ENCODE measurements at regions not wholly inside any gene's neighbourhood (a gene's known extent, or its start where the extent isn't known, plus 50 kb on each side); places are given as distances from the start of the nearest gene placed in this dataset.
"Not testable (repeated sequence)": the region's sequence is repeated elsewhere in the genome, so short reads cannot be mapped to it uniquely, and the experiment has no call there.

GRCh38 chrX:16067886-16068515, 55.4 kb upstream of the GRPR start:
- no peak for DNase-seq (ENCODE audit: low read depth, low spot score)

GRCh38 chrX:16063921-16064320, 59.4 kb upstream of the GRPR start:
- DNase-seq (ENCODE audit: low read depth, low spot score) = no peak

- DNase-seq (ENCODE audit: low read depth, low spot score) = no peak
These were observed 60.2 kb upstream of the GRPR start for GRCh38 chrX:16063141-16063540.

DNA sequence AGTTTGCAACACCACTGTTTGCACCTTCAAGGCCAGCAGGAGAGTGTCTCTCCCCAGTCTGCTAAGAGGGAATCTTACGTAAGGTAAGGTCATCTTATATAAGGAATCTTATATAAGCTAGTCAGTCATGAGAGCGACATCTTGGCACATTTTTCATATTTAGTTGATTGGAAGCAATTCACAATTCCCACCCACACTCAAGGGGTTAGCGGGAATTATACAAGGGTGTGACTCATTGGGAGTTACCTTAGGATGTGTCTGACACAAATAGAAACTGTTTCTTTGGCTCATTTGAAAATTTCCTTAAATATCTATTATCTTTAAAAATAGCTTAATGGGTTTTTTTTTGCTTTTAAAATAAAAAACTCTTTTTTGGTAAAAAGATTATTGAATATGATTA, 62.1 kb upstream of the GRPR start:
- no peak for DNase-seq (ENCODE audit: low read depth, low spot score)

DNA sequence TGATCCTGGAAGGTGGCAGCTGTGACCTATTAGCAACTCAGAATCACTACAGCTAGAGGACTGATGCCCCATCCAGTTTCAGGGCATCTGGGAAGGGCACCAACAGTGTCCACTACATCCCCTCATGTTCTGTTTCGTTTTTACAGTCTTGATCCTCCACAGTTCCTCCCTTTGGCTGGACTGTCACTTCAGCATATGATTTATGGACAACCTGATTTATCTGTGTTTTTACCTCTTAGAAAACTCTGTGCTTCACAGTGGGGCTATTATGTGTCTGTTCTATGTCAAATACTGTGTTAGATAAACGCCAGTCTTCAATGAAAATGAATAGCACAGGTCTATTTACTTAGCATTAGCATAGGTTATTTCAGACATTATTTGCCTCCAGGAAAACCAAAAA, 63.1 kb upstream of the GRPR start:
- no peak for DNase-seq (ENCODE audit: low read depth, low spot score)

GRCh38 chrX:16049126-16049525, 74.2 kb upstream of the GRPR start:
- not testable (repeated sequence) for DNase-seq (ENCODE audit: low read depth, low spot score)

GRCh38 chrX:16042980-16043379, 80.4 kb upstream of the GRPR start:
- no peak for DNase-seq (ENCODE audit: low read depth, low spot score)

DNA sequence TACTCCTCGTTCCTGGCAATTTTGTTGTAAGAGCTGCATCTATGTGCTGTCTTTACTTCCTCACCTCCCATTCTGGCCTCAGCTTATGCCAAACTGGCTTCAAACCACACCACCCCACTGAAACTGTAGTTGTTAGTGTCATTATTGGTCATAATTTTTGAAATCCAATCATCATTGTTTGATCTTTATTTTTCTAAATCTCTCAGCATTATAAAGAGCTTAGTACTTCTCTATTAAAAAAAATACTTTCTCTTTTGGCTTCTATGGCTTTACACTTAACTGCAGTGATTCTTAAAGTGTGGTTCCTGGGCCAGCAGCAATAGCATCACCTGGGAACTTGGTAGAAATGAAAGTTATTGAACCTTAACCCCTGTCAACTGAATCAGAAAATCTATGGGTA, 83.5 kb upstream of the GRPR start:
- DNase-seq (ENCODE audit: low read depth, low spot score) = no peak

DNA sequence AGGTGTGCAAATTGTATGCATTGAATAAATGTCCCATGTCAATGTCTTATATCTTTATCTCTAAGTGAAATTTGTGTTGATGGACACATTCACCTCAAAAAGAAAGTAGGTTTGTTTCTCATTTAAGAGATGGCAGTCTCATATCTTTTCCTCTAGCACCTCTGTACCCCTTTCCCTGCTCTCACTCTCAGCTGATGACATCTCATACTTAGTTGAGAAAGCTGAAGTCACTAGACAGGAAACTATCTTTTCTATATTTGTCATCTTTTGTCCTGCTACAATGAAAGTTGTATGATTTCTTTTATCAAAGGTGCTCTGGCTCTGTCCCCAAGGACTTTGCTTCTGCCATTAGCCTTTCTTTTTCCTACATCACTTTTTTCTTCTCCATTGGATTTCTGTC, 84.0 kb upstream of the GRPR start:
- no peak for DNase-seq (ENCODE audit: low read depth, low spot score)

GRCh38 chrX:16033331-16033730, 90.0 kb upstream of the GRPR start:
- DNase-seq (ENCODE audit: low read depth, low spot score) = no peak

DNA sequence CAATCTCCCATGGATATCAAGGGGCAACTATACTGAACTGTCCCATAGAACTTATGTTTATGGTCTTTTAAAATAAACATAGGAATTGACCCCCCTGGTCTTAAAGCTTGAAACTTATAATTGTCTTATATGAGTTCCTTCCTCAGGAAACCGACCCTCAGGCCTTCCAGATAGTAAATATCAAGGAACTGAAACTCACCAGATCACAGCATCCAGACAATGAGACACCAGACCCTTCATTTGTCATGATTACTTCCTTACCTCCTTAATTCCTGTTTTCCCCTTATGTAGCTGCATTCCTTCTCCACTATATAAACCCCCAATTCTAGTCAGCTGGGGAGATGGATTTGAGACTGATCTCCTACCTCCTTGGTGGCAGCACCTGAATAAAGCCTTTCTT, 94.8 kb upstream of the GRPR start:
- DNase-seq (ENCODE audit: low read depth, low spot score) = no peak

- DNase-seq (ENCODE audit: low read depth, low spot score) = no peak
These were observed 99.3 kb upstream of the GRPR start for GRCh38 chrX:16023790-16024734.

DNA sequence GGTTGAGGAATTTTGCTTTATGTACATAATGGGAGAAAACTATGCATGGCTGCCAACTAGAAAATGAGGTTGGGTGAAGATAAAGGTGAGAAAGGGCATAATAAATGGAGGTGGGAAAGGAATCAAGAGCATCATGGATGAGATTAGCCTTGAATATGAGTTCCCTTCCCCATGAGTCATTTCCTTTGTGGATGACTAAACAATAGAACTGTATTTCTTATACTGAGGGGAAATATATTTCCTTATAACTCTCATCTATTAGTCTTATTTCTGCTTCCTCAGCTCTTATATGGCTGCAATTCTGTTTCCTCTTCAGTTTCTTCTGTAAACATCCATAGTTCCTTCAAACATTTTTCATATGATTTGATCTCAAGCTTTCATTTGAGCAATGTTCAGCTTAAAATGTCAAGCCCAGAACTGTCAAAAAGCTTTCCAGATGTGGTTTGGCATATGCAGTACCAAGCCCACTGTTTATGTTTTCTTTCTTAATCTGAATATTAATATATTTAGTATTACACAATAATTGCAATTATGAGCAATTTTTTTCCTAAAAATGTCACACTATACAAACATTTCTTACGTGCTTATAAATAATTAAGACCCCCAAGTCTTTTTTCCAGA, 100.7 kb upstream of the GRPR start:
- DNase-seq (ENCODE audit: low read depth, low spot score) = peak; percentile 10

GRCh38 chrX:16018291-16018690, 105.1 kb upstream of the GRPR start:
- DNase-seq (ENCODE audit: low read depth, low spot score) = no peak

DNA sequence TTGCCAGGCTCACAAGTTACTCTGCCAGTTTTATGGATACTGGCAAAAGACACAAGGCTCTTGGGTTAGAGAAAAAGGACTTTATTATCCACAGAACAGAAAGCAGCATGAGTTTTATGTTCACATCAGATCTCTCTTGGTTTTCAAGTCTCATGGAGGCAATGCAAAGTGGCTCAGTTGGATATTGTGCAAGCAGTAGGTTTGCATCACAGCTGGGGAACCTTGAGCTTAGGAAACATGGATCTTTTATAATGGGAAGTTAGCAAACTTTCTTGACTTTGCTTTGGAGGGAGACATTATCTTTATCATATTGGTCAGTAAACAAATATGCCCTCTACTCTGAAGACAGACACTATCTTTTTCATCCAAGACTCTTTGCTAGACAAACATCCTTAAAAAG, 109.2 kb upstream of the GRPR start:
- DNase-seq (ENCODE audit: low read depth, low spot score) = no peak

GRCh38 chrX:16012250-16012649, 111.1 kb upstream of the GRPR start:
- DNase-seq (ENCODE audit: low read depth, low spot score) = no peak

- DNase-seq (ENCODE audit: low read depth, low spot score) = no peak
These were observed 117.4 kb upstream of the GRPR start for GRCh38 chrX:16005917-16006316.

DNA sequence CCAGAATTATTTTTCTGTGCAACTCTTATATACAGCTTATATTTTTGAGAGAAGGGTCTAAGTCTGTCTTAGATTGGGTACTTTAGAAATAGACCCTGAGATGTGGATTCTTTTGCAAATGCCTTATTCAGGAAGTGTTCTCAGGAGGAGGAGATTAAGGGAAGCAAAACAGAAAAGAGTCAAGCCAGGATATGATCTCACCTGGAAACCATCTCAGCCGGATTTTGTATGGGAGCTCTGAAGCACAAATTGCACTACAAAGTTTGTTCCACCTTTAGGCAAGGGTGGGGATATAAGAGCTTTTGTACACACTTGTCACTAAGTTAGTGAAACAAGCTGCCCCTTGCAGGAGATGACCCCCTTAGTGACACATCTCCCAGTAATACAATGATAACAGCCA, 121.2 kb upstream of the GRPR start:
- DNase-seq (ENCODE audit: low read depth, low spot score) = peak; percentile 3

DNA sequence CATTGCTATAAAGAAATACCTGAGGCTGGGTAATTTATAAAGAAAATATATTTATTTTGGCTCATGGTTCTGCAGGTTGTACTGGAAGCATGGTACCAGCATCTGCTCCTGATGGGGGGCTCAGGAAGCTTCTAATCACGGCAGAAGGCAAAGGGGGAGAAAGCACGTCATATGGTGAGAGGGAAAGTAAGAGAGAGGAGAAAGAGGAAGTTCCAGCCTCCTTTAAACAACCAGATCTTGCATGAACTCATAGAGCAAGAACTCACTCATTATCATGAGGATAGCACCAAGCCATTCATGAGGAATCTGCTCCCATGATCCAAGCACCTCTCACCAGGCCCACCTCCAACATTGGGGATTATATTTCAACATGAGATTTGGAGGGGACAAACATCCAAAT, 125.0 kb upstream of the GRPR start:
- DNase-seq (ENCODE audit: low read depth, low spot score) = no peak

DNA sequence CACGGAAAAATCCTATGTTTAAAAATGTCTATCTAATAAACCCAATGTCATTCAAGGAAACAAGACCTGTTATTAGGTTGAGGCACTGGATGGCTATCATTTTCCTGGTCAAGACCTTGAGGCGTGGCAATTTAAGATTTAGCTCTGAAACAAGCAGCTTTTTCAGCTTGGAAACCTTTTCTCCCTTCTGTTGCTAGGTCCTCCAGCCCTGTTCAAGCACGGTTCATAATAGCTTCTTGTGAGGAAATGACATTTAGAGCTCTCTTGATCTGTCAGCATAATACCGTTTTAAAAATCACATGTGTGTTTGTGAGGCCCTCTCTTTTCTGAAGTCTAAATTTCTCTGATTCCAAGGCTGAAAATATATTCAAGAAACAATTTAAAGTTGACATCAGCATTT, 133.6 kb upstream of the GRPR start:
- no peak for DNase-seq (ENCODE audit: low read depth, low spot score)

DNA sequence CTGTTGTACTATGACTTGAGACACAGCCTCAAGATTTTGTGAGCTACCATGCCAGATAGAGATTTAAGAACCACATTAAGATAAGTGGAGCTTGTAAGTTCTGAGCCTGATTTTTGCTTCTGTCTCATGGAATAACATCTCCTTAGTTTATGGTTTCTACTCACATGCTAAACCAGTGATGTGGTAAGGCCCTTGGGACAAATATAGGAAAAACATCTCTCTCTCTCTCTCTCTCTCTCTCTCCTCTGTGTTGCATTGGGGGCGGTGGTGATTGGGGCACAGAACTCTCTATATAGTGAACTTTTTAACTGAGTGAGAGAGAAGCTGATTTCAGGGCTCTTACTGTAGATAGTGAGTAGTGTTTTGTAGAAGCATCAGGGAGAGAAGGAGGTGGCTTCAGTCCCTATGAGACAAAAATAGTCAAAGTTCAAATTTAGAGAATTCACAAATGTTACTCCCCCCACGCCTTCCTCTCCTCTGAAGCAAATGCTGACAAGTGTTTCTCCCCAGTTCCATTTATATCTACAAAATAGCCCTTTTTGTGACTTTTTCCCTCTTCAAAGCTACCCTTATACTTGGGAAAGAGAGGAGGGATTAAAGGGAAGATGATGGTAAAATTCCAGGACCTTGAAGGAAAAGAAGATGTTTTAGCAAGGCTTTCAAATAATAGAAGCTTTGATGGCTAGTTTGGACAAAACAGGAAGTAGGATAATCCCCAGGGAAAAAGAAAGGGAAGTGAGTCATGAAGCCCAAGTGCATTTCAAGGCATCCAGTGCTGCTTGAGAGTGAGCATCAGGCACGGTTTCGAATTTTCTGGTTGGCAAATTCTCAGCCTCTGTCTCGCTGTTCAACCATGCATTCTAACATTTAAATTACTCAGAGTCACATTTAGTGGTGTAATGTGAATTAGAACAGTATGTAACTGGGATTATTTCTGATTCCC, 134.3 kb upstream of the AP1S2 start:
- DNase-seq (ENCODE audit: low read depth, low spot score) = peak; percentile 22
